ENCODE measurements at regions not wholly inside any gene's neighbourhood (a gene's known extent, or its start where the extent isn't known, plus 50 kb on each side); places are given as distances from the start of the nearest gene placed in this dataset.

DNA sequence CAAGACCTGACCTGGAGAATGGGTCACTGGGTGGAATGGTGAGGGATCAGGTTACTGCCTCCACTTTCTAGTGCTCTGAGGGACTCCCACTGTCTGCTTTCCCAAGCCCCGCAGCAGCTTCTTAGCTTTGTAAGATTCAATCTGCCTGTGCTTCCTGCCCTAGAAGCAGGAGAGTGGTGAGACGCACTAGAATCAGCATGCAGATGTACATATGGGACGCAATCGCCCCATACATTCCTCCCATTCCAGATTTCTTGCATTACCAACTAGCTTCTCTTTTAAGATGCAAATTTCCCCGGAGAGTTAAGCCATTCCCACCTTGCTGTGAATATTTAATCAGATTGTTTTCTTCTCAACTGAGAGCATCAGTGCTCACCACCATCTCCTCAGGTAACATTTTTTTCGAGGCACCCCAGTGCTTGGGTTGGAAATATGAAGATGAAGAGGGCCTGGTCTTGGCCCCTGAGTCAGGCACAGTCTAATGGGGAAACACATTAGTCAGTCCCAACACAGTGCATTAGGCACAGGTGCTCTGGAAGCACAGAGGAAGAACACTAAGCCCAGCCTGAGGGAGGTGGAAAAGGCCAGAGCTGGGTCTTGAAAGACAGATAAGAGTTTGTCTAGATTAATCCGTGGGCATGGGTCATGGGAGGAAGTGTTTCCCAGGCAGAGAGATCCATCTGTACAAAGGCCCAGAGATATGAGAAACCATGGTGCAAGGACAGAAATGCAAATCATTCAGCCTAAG lies 66.7 kb upstream of the PRPS1 start:
- DNase-seq: no peak

DNA sequence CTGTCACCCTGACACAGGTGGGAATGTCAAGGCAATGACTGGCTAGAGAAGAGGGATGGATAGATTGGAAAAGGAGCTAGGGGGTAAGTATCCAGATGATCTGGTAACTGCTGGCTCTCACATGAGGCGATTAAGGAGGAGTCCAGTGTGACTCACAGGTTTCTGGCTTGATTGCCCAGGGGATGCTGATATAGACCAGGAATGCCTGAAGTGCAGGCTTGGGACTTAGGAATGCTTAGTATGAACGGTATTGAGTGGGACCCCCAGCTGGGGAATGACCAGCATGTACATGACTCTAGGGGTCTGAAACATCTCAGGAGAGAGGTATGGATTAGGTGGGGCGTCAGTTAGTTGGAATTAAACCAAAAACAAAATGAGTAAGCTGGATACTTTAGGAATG lies 65.8 kb upstream of the PRPS1 start:
- DNase-seq: no peak

DNA sequence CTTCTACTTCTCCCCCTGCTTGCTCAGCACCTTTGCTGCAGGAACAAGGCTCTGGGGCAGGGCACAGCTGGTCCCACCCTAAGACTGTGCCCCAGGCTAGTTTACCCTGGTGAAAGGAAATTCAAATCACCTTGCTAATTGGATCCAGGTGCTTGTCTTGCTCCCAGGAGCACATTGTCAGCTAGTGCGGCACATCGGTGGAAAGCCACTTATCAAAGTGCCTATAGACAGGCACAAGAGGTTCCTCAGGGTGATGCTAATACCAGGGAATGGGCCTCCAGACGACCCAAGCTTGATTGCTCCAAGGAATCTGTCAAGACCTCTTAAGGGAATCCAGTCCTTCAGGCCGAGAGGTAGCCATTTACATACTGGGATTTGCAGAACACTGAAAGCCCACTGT lies 64.5 kb upstream of the PRPS1 start:
- DNase-seq: no peak

DNA sequence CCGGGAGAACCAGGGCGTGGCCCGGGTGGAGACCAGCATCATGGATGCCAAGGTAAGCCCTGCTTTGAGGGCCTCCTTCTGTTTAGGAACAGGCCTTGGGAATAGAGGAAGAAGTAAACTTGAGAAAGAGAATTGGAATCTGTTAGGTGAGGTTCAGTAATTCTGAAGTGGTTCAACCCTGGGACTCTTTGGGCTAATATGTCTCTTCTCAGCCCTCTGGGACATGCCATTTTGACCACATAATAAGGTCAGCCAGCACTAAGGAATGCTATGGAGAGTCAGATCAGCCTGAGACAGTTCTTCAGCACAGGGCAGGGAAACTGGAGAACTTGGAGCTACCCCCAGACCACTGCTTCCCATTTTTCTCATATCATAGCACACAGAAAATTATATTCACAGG lies 63.3 kb upstream of the PRPS1 start:
- DNase-seq: no peak

DNA sequence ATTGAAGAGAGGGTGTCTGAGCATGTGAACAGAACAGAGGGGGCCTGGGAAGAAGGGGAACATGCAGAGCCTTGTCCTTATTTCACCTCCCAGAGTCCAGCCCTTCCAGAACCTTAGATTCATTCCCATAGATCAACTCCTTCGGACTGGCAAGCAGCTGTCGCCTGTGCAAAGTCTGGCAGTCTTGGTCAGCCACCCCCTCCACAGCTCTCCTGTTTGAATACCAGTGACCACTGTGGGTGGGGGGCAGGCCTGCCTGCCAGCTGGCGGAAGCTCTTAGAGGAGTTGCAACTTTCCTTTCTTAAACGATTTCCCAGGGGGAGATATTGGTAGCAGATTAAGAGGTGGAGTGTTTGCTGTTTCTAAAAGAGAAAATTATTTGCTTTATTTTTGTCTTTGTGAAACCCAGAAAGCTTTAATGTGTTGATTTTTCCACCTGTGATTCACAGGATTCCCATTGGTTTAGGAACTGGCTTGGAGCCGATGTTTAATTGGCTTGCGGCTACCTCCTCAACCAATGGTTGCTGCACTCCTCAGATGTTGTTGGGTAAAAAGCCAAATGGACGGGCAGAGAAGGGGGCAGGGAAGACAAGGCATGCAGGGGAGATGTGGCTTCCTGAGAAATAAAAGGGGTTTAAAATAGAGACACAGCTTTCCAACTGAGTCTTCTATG lies 62.2 kb upstream of the PRPS1 start:
- DNase-seq: peak; percentile 19

DNA sequence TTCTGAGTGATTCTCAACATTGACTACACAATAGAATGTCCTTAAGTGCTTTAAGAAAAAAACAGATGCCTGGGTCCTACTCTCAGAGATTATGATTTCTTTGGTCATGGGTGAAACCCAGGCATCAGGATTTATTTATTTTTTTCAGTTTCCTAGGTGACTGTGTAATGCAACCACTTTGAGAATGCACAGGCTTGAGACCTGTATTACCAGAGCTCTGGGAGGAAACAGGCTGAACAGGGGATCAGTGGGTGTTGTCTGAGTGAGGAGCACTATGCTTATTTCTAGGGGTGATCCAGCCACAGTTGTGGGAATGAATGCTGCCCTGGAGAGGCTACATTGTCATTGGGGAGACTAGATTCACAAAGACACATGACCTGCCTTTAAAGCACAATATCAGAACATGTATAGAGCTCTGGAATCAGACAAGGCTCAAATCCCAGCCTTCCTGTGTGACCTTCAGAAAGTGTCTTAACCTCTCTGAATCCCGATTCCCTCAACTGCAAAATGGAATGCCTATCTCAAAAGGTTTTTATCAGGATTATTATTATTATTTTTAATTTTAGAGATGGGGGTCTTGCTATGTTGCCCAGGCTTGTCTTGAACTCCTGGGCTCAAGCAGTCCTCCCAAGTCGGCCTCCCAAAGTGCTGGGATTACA lies 61.6 kb upstream of the PRPS1 start:
- DNase-seq: no peak

DNA sequence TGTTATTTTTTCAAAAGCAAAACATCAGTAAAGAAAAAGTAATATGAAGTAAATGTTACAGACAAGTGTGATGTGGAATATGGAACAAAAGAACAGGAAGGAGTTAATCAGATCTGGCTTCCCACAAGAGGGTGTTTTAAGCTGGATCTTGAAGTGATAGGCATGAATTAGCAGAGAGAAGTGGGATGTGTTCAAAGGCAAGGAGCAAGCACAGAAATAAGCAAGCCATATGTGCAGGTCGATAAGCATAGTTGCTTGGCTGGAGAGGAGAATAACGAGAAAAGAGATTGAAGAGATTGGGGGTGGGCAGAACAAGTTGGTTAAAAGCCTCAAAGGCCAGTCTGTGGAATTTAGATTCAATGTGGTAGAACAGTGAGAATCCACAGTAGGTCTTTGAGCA lies 60.9 kb upstream of the PRPS1 start:
- DNase-seq: no peak

DNA sequence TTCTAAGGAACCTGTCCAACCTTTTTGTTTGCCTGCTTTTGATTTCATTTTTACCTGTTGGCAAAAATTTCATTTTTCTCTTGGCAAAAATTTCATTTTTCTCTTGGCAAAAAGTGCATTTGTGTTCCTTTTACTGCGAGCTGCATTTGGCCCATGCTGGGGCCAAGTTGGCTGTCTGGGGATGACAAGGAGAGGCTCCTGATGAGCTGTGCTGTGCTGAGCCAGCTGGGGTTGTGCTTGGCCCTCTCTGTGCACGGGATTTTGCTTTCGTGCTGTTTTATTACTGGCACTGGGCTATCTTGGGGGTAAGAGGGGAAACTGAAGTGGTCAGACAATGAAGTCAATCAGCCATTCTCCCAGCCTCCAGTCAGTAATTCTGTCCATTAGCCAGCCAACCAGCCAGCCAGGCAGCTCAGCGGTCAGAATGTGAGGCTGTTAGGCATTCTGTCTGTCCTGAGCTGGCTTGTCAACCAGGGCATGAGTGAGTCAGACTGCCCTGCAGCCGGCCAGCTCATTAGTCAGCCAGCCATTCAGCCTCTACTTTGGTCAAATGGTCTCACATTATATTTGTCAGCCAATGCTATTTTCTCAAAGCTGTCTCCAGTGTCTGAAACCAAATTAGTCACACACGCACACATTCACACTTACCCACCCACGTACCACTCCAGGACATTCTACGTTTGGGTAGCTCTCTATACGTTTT lies 56.9 kb upstream of the PRPS1 start:
- DNase-seq: no peak

DNA sequence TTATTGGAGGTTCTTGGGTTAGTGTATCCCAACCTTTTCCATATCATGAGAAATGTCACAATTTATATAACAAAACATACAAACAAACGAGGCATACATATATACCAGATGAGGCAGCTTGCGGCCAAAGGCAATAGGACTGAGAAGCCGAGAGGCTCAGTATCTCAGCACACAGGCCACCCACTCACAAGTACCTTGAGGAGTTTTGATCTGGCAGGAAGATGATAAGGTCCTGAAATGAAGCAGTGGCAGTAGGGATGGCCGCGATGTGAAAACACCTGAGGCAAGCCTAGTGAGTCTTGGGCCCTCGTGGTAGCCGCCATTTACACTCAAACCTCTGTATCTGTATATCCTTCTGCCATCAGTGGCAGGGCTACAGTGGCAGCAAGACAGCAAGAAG lies 55.3 kb upstream of the PRPS1 start:
- DNase-seq: no peak

DNA sequence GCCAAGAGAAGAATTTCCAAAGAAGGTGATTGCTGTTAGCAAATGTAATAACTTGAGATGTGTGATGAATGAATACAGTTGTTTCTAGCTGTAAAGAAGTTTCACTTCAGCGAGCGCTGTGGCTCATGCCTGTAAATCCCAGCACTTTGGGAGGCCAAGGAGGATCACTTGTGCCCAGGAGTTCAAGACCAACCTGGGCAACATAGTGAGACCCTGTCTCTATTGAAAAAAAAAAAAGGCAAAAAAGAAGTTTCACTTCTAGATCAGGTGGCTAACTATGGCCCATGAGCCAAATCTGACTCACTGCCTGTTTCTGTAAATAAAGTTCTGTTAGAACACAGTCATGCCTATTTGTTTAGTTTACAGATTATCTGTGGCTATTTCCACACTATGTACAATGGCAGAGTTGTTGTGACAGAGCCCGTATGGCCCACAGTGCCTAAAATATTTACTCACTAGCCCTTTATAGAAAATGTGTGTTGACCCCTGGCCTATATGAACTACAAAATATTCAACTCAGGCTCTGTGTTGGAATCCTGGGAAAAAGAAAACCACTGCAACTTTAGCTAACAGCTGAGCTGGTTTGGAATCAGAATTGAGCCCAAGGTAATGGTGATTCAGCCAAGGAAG lies 54.1 kb upstream of the PRPS1 start:
- DNase-seq: no peak

DNA sequence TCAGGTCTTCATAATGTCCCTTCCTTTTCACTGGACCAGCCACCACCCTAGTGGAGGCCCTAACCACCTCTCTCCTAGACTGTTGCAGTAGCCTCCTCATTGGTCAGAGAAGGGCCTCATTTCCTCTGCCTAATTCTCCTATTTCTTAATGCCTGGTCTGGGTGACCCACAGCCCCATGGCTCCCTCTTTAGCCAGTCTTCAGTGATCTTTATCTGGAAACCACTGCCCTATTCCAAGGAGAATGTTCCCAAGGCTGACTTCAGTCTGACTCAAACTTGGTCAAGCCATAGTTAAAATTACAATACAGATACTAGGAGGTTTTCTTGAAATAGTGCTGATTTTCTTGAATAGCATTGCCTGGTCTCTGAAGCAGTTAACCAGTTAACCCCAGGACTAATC lies 53.6 kb upstream of the PRPS1 start:
- no peak for DNase-seq

DNA sequence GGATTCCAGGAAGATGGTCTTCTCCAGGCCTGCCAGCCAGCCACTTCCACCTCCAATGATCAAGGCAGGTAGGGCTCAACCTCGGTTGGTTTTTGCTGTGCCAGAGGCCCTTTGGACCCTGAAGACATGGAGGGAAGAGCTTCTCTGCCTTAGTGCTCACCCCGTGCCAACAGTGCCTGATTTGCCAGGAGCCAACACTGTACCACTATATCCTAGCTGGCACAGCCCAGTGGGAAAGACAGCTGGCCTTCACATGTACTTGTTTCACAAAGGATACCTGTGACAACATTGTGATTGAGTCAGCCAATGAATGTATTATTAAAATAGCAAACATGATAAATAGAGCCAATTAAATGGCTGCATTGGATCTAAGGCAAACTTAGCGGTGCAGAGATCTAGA lies 51.9 kb upstream of the PRPS1 start:
- DNase-seq: no peak

DNA sequence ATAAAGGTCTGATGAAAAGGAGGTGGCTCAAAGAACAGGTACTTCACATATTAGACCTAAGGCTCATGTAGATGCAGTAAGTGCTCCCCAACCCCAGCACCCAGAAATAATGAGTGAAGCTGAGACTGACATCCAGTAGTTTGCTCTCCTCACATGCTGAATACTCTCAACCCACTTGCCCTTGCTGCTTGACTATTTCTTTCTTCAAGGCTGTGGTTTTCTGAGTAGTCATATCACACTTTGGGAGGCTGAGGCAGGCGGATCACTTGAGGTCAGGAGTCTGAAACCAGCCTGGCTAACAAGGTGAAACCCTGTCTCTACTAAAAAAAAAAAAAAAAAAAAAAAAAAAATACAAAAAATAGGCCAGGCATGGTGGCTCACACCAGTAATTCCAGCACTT lies 51.5 kb upstream of the PRPS1 start:
- no peak for DNase-seq

DNA sequence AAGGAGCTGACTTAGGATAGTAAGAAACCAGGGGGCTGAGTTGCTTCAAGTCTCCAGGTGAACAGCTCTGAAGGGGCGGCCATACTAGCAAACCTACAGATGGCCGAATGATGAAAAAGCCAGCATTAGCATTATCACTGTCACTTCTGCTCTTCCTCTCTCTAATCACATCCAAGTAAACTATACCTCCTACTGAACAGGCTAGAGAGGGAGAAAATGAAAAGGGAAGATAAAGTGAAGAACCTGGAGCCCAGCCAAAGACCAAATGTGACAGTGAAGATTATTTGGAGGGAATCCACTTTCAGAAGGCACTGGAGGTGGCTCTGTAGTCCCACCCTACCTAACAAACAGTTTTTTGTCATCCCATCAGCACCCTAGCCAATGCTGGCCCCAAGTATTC lies 50.4 kb upstream of the PRPS1 start:
- DNase-seq: no peak

Data from NCI-H2029 treated with DMSO at 0.1 percent for 48 hours (cell line).